GM12891 (cell line): ENCODE measurements at regions not wholly inside any gene's neighbourhood (a gene's known extent, or its start where the extent isn't known, plus 50 kb on each side); places are given as distances from the start of the nearest gene placed in this dataset.

Experiments
- PAX5 ChIP-seq: IDR thresholded peaks from 2 replicates; pipeline ENCODE4 v1.6.1; 2011; ENCODE audit warnings: low read length, moderate library complexity, mild to moderate bottlenecking; ENCODE audit not compliant: insufficient read depth, severe bottlenecking
- POLR2A ChIP-seq: IDR thresholded peaks from 2 replicates; pipeline ENCODE4 v1.6.1; 2011; ENCODE audit warnings: low read depth, low read length, control low read depth

DNA sequence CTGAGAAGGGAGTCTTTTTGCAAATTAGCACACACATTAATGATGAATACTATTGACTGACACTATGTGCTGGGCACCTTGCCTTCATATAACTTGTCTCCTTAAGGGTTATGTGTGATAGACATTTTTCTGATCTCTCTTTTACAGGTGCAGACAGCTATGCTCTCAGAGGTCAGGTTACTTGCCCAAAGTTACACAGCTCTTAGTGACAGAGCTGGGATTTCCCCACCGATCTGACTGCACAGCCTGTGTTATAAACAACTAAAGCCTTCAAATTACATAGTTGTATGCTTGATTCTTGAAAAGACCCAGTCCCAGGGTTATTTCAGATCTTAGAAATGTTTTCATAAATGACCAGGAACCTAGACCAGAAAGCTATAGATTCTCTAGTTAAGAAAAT lies 462.7 kb downstream of the EBF1 start:
- TF ChIP-seq PAX5 (no peak), POLR2A (no peak)
